HG03095 (cell line): ENCODE measurements at regions not wholly inside any gene's neighbourhood (a gene's known extent, or its start where the extent isn't known, plus 50 kb on each side); places are given as distances from the start of the nearest gene placed in this dataset.

Source experiments
- ATAC-seq: cut with Tn5 transposase; IDR thresholded peaks from one replicate; pipeline ENCODE4 v1.9.1; 2021; ENCODE audit warnings: moderate library complexity; ENCODE audit not compliant: unreplicated experiment

GRCh38 chr5:73375191-73375545 is 73.4 kb downstream of the FOXD1 start:
- ATAC-seq, result no peak

- no peak for ATAC-seq
Observed at GRCh38 chr5:73374520-73375190, 73.9 kb downstream of the FOXD1 start.

GRCh38 chr5:73373814-73374510 is 74.6 kb downstream of the FOXD1 start:
- ATAC-seq, result no peak

GRCh38 chr5:73370640-73371583 is 77.7 kb downstream of the FOXD1 start:
- no peak for ATAC-seq

GRCh38 chr5:73370095-73370494 is 78.5 kb downstream of the FOXD1 start:
- no peak for ATAC-seq

- no peak for ATAC-seq
Observed at GRCh38 chr5:73369278-73369677, 79.3 kb downstream of the FOXD1 start.

- ATAC-seq, result no peak
Observed at GRCh38 chr5:73367650-73368049, 80.9 kb downstream of the FOXD1 start.

GRCh38 chr5:73365990-73366667 is 82.4 kb downstream of the FOXD1 start:
- ATAC-seq, result no peak

- no peak for ATAC-seq
Observed at GRCh38 chr5:73365301-73365853, 83.2 kb downstream of the FOXD1 start.

GRCh38 chr5:73363911-73364730 is 84.5 kb downstream of the FOXD1 start:
- no peak for ATAC-seq

- ATAC-seq, result no peak
Observed at GRCh38 chr5:73359395-73359794, 89.2 kb downstream of the FOXD1 start.

- ATAC-seq, result no peak
Observed at GRCh38 chr5:73358366-73358765, 90.2 kb downstream of the FOXD1 start.

GRCh38 chr5:73357576-73357975 is 91.0 kb downstream of the FOXD1 start:
- no peak for ATAC-seq

- no peak for ATAC-seq
Observed at GRCh38 chr5:73355108-73355507, 93.5 kb downstream of the FOXD1 start.

GRCh38 chr5:73354406-73354805 is 94.2 kb downstream of the FOXD1 start:
- ATAC-seq, result no peak

GRCh38 chr5:73352649-73353230 is 95.8 kb downstream of the FOXD1 start:
- ATAC-seq, result no peak

- no peak for ATAC-seq
Observed at GRCh38 chr5:73352243-73352642, 96.3 kb downstream of the FOXD1 start.

GRCh38 chr5:73351593-73351992 is 97.0 kb downstream of the FOXD1 start:
- ATAC-seq, result no peak

- no peak for ATAC-seq
Observed at GRCh38 chr5:73346878-73347408, 101.6 kb downstream of the FOXD1 start.
